Osteocyte (in vitro differentiated cells): ENCODE measurements at regions not wholly inside any gene's neighbourhood (a gene's known extent, or its start where the extent isn't known, plus 50 kb on each side); places are given as distances from the start of the nearest gene placed in this dataset.

Source experiments
- DNase-seq: peaks from one replicate; pipeline ENCODE4 v3.0.0; 2021; ENCODE audit warnings: mixed read lengths; ENCODE audit not compliant: unreplicated experiment; ENCODE audit errors: extremely low spot score
- H3K27ac Mint-ChIP-seq: one replicate; pipeline ENCODE4 v1.8.0; 2021; ENCODE audit warnings: mild to moderate bottlenecking, mixed read lengths; ENCODE audit not compliant: unreplicated experiment
- H3K27me3 Mint-ChIP-seq: one replicate; pipeline ENCODE4 v1.8.0; 2021; ENCODE audit warnings: mixed read lengths; ENCODE audit not compliant: unreplicated experiment
- H3K36me3 Mint-ChIP-seq: one replicate; pipeline ENCODE4 v1.8.0; 2021; ENCODE audit warnings: mixed read lengths; ENCODE audit not compliant: unreplicated experiment
- H3K4me1 Mint-ChIP-seq: one replicate; pipeline ENCODE4 v1.8.0; 2021; ENCODE audit warnings: mixed read lengths; ENCODE audit not compliant: unreplicated experiment
- H3K4me3 Mint-ChIP-seq: one replicate; pipeline ENCODE4 v1.8.0; 2021; ENCODE audit warnings: mild to moderate bottlenecking, moderate library complexity, mixed read lengths; ENCODE audit not compliant: unreplicated experiment
- H3K9me3 Mint-ChIP-seq: one replicate; pipeline ENCODE4 v1.8.0; 2021; ENCODE audit warnings: mixed read lengths; ENCODE audit not compliant: unreplicated experiment
- TF ChIP-seq, protein P1 (sequence below): fragments of 200-600 bp; sonication (generic); IDR thresholded peaks from 2 replicates; pipeline ENCODE4 v1.5.0; 2021; ENCODE audit warnings: antibody characterized with exemption, mild to moderate bottlenecking, moderate library complexity

DNA sequence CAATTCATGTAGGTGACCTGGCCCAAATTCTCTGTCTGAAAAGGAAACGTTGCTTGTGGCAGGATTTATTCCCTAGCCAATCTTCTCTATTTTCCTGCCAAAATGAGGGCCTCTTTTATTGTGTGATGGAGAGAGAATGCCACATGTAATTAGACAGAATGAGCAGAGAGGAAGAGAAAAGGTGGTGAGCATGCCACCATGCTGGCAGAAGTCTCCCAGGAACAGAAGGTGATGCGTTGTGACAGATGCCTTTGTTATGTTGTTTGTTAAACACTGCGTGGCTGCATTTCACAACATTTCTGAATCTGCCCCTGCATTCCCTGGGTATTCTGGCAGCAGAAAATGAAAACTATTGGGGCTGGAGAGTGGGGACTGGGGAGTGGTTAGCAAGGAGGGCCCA, 577.6 kb downstream of the TLR4 start:
- TF ChIP-seq, protein P1, sequence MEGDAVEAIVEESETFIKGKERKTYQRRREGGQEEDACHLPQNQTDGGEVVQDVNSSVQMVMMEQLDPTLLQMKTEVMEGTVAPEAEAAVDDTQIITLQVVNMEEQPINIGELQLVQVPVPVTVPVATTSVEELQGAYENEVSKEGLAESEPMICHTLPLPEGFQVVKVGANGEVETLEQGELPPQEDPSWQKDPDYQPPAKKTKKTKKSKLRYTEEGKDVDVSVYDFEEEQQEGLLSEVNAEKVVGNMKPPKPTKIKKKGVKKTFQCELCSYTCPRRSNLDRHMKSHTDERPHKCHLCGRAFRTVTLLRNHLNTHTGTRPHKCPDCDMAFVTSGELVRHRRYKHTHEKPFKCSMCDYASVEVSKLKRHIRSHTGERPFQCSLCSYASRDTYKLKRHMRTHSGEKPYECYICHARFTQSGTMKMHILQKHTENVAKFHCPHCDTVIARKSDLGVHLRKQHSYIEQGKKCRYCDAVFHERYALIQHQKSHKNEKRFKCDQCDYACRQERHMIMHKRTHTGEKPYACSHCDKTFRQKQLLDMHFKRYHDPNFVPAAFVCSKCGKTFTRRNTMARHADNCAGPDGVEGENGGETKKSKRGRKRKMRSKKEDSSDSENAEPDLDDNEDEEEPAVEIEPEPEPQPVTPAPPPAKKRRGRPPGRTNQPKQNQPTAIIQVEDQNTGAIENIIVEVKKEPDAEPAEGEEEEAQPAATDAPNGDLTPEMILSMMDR, result no peak
- H3K27ac Mint-ChIP-seq, result no peak overlapping the region
- no peaks in the 10 kb centered on the region for H3K36me3 Mint-ChIP-seq
- DNase-seq, result no peak
- H3K4me1 Mint-ChIP-seq, result no peaks in the 10 kb centered on the region
- H3K27me3 Mint-ChIP-seq, result no peaks in the 10 kb centered on the region
- H3K4me3 Mint-ChIP-seq, result no peak overlapping the region
- H3K9me3 Mint-ChIP-seq, result peaks cover 8% of the 10 kb centered on the region

DNA sequence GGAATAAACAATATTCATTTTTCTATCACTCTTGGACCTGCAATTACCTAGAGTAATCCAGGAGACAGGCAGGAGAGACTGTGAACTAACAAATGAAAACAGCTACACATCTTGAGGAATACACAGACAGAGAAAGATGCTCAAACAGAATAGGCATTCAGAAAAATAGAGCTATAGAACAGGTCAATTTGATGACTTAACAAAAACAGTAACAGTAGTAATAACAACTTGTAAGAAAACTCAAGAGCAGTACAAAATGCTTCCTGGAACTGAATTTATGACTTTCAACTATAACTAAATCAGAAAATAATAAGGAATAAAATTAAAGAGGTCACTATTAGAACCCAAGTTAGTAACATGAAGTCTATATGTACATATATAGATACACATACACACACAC, 579.3 kb downstream of the TLR4 start:
- H3K36me3 Mint-ChIP-seq, result no peaks in the 10 kb centered on the region
- no peaks in the 10 kb centered on the region for H3K27me3 Mint-ChIP-seq
- H3K9me3 Mint-ChIP-seq, result no peaks in the 10 kb centered on the region
- no peak for DNase-seq
- TF ChIP-seq, protein P1, result no peak
- H3K4me3 Mint-ChIP-seq, result no peak overlapping the region
- no peaks in the 10 kb centered on the region for H3K4me1 Mint-ChIP-seq
- no peak overlapping the region for H3K27ac Mint-ChIP-seq

DNA sequence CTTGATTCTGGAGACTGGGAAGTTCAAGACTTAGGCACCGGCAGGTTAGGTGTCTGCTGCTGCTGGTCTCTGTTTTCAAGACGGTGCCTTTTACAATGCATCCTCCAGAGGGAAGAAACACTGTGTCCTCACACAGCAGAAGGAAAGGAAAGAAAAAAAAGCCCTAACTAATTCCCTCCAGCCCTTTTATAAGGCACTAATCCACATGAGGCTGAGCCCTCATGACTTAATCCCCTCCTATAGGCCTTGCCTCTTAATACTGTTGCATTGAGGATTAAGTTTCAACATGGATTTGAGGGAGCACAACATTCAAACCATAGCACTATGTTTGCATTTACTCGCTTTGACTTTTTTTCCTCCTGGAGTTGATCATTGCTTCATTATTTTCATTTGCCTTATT, 585.9 kb downstream of the TLR4 start:
- H3K36me3 Mint-ChIP-seq, result no peaks in the 10 kb centered on the region
- H3K27ac Mint-ChIP-seq, result no peak overlapping the region
- H3K27me3 Mint-ChIP-seq, result no peaks in the 10 kb centered on the region
- DNase-seq, result no peak
- H3K4me1 Mint-ChIP-seq, result no peaks in the 10 kb centered on the region
- TF ChIP-seq, protein P1, result no peak
- H3K4me3 Mint-ChIP-seq, result no peak overlapping the region
- peaks cover 4% of the 10 kb centered on the region for H3K9me3 Mint-ChIP-seq

DNA sequence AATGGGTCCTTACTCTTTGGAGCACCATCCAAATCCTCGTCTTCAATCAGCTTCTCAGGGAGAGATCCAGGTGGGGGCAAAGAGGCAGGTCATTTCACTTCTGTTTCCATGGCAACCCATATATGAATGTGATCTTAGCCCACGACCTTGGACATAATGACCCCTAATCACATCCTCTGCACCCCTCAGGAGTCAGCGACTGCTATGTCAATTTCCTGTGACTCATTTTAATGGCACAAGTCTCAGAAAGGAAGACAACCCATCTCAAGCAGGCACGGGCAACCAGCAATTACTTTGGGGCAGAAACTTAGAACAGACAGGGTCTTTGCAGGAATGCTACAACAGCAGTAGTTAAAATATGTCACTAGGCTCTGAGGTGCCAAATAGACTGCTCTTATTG, 591.2 kb downstream of the TLR4 start:
- TF ChIP-seq, protein P1, result no peak

DNA sequence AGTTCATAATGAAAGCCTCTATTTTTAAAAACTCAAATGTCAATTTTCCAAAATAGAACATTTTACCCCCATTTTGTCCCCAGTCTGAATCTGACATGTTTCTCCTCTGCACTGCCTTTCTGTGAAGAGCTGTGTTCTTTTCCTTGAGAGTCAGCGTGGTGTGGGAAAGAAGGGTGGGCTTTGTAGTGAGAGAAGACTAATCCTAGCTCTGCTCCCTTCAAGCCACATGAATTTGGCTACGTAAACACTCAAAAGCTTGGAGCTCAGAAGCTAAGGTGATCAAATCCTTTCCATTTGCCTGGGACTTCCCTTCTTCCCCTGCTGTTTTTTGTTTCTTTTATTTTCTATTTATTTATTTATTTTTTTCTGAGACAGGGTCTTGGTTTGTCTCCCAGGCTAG, 598.5 kb downstream of the TLR4 start:
- H3K4me1 Mint-ChIP-seq, result no peaks in the 10 kb centered on the region
- no peaks in the 10 kb centered on the region for H3K36me3 Mint-ChIP-seq
- no peak for DNase-seq
- no peak overlapping the region for H3K4me3 Mint-ChIP-seq
- no peaks in the 10 kb centered on the region for H3K27me3 Mint-ChIP-seq
- peaks cover 4% of the 10 kb centered on the region for H3K9me3 Mint-ChIP-seq
- H3K27ac Mint-ChIP-seq, result no peak overlapping the region
- TF ChIP-seq, protein P1, result no peak

More for the DNA sequence above, 591.2 kb downstream of the TLR4 start:
- DNase-seq, result no peak
- no peak overlapping the region for H3K4me3 Mint-ChIP-seq
- no peaks in the 10 kb centered on the region for H3K4me1 Mint-ChIP-seq
- peaks cover 4% of the 10 kb centered on the region for H3K9me3 Mint-ChIP-seq
- H3K27ac Mint-ChIP-seq, result no peak overlapping the region
- H3K27me3 Mint-ChIP-seq, result no peaks in the 10 kb centered on the region
- no peaks in the 10 kb centered on the region for H3K36me3 Mint-ChIP-seq
